Keratinocyte (primary cell): ENCODE measurements at regions not wholly inside any gene's neighbourhood (a gene's known extent, or its start where the extent isn't known, plus 50 kb on each side); places are given as distances from the start of the nearest gene placed in this dataset.

Source experiments
- DNase-seq: peaks from one replicate; pipeline ENCODE4 v3.0.0-alpha.2; 2011; ENCODE audit warnings: low read depth, missing footprints, low spot score
- FAIRE-seq: peaks from 2 replicates; lab custom pipeline; 2011; peaks lifted over from hg19 to GRCh38; lab: Jason Lieb, UNC
- H2AFZ ChIP-seq: 2 replicates; pipeline ENCODE4 v1.6.0; 2012; ENCODE audit warnings: low read length, control low read depth, inconsistent platforms; ENCODE audit not compliant: control insufficient read depth
- H3K27ac ChIP-seq: 2 replicates; pipeline ENCODE4 v1.5.1; 2011; ENCODE audit warnings: low read length; ENCODE audit not compliant: control insufficient read depth, insufficient read depth
- H3K27me3 ChIP-seq: 3 replicates; pipeline ENCODE4 v1.6.0; 2011; ENCODE audit warnings: low read length; ENCODE audit not compliant: control insufficient read depth, insufficient read depth; ENCODE audit errors: extremely low read depth
- H3K36me3 ChIP-seq, 2 experiments: 2 replicates in 1 of 2; 3 replicates in 1 of 2; pipeline ENCODE4 v1.5.1; 2011; ENCODE audit warnings: low read length in 2 of 2, mild to moderate bottlenecking in 1 of 2; ENCODE audit not compliant: control insufficient read depth in 2 of 2, insufficient read depth in 2 of 2; ENCODE audit errors: extremely low read depth in 1 of 2
- H3K4me1 ChIP-seq: 3 replicates; pipeline ENCODE4 v1.5.1; 2011; ENCODE audit warnings: low read length; ENCODE audit not compliant: control insufficient read depth, insufficient read depth; ENCODE audit errors: extremely low read depth
- H3K4me2 ChIP-seq: 3 replicates; pipeline ENCODE4 v1.6.0; 2011; ENCODE audit warnings: low read depth, low read length; ENCODE audit not compliant: control insufficient read depth, insufficient read depth; ENCODE audit errors: extremely low read depth
- H3K4me3 ChIP-seq, 3 experiments: fragments of 200-600 bp in 1 of 3; sonication (generic) in 1 of 3; 2 replicates in 2 of 3; 3 replicates in 1 of 3; pipeline ENCODE4 v1.5.1; 2011 to 2016; ENCODE audit warnings: low read length in 3 of 3, mild to moderate bottlenecking in 3 of 3, control low read depth in 2 of 3, inconsistent platforms in 1 of 3, low read depth in 1 of 3, mixed read lengths in 1 of 3, mixed run types in 1 of 3, moderate library complexity in 1 of 3; ENCODE audit not compliant: control insufficient read depth in 2 of 3, insufficient read depth in 2 of 3; ENCODE audit errors: extremely low read depth in 1 of 3
- H3K79me2 ChIP-seq: 2 replicates; pipeline ENCODE4 v1.6.0; 2012; ENCODE audit warnings: low read length; ENCODE audit not compliant: control insufficient read depth, insufficient read depth
- H3K9ac ChIP-seq: 3 replicates; pipeline ENCODE4 v1.6.0; 2011; ENCODE audit warnings: low read length; ENCODE audit not compliant: control insufficient read depth, insufficient read depth; ENCODE audit errors: extremely low read depth
- H3K9me1 ChIP-seq: 3 replicates; pipeline ENCODE4 v1.6.0; 2011; ENCODE audit warnings: low read length; ENCODE audit not compliant: control insufficient read depth, insufficient read depth; ENCODE audit errors: extremely low read depth
- H3K9me3 ChIP-seq: 2 replicates; pipeline ENCODE4 v1.5.1; 2012; ENCODE audit warnings: low read depth, low read length; ENCODE audit not compliant: control insufficient read depth
- H4K20me1 ChIP-seq: 3 replicates; pipeline ENCODE4 v1.6.0; 2011; ENCODE audit warnings: low read length; ENCODE audit not compliant: control insufficient read depth, insufficient read depth; ENCODE audit errors: extremely low read depth
- CTCF ChIP-seq, 3 experiments: IDR thresholded peaks in 1 of 3; conservative IDR thresholded peaks in 1 of 3; optimal IDR thresholded peaks in 1 of 3; 2 replicates in 2 of 3; 3 replicates in 1 of 3; pipeline versions ENCODE3 to v1.5.1; 2011; ENCODE audit warnings: low read length in 3 of 3, mild to moderate bottlenecking in 3 of 3, moderate library complexity in 2 of 3, control low read depth in 1 of 3, inconsistent platforms in 1 of 3; ENCODE audit not compliant: insufficient read depth in 2 of 3; ENCODE audit errors: extremely low read depth in 1 of 3
- EZH2 ChIP-seq: IDR thresholded peaks from one replicate; pipeline ENCODE4 v1.6.1; 2012; ENCODE audit warnings: inconsistent platforms, mild to moderate bottlenecking, low read length, moderate library complexity
- dilution Hi-C: fragments of 300-500 bp; cut with MboI; formaldehyde crosslinking; loops from one replicate; pipeline ENCODE4 v1.7.0; 2020; ENCODE audit warnings: low sequenced_read_pairs; ENCODE audit not compliant: extremely low pct_ligation_motif_present

DNA sequence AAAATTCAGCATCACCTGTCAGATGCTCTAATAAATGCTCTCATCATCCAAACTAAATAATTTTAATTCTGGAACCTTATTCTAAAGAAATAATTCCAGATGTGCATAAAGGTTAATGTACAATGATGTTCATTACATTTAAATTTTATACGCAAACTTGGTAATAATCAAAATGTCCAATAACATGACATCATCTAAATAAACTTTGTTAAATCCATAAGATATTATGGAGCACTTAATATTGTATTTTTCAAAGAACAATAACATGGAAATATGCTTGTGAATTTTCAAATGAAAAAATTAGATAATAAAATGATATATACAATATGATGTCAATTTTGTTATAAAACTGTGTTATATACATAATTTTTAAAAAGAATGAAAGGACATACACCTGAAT, 92.1 kb upstream of the ZCCHC13 start:
- H2AFZ ChIP-seq = no peak overlapping the region
- FAIRE-seq (no peak), DNase-seq (no peak)
- no peaks in the 10 kb centered on the region for H4K20me1 ChIP-seq
- H3K9me3 ChIP-seq = no peaks in the 10 kb centered on the region
- no peak overlapping the region for H3K27ac ChIP-seq
- no peaks in the 10 kb centered on the region for H3K9me1 ChIP-seq
- TF ChIP-seq EZH2 (no peak), CTCF (optimal IDR thresholded peaks at IDR 0.05 in 1 of 3, IDR thresholded peaks at IDR 0.05 in 1 of 3, conservative IDR thresholded peaks at IDR 0.05 in 1 of 3; ENCODE audit: extremely low read depth in 1 of 3, insufficient read depth in 2 of 3, low read length in 3 of 3) (no peak)
- H3K9ac ChIP-seq = no peak overlapping the region
- H3K4me1 ChIP-seq = no peaks in the 10 kb centered on the region
- H3K4me3 ChIP-seq = no peak overlapping the region
- no peaks in the 10 kb centered on the region for H3K79me2 ChIP-seq
- dilution Hi-C loops = no loop called here
- peaks cover 0 to 4% of the 10 kb centered on the region in 2 experiments for H3K36me3 ChIP-seq
- no peaks in the 10 kb centered on the region for H3K27me3 ChIP-seq
- H3K4me2 ChIP-seq = no peak overlapping the region

DNA sequence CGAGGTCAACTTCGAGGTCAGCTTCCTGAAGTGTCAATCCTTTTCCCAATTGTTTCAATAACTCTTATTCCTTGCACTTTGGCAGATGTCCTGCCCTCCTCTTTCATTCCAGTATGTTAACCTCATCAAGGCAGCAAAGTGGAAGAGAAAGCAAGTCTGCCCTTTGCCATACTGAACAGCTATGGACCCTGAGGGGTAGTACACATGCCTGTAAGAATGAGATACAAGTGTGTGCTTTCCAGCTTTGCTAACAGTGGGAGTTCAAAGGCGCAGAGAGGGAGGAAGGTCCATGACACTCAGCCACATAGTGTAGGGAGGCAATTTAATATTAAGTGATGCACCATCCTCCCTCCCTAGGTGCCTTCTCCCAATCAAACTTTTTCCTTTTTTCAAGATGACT, 96.4 kb upstream of the ZCCHC13 start:
- DNase-seq (no peak), FAIRE-seq (no peak)
- no peaks in the 10 kb centered on the region for H4K20me1 ChIP-seq
- dilution Hi-C loops = no loop called here
- no peaks in the 10 kb centered on the region for H3K4me1 ChIP-seq
- H3K4me2 ChIP-seq = no peak overlapping the region
- no peaks in the 10 kb centered on the region for H3K79me2 ChIP-seq
- H3K9me3 ChIP-seq = no peaks in the 10 kb centered on the region
- TF ChIP-seq EZH2 (no peak), CTCF (optimal IDR thresholded peaks at IDR 0.05 in 1 of 3, IDR thresholded peaks at IDR 0.05 in 1 of 3, conservative IDR thresholded peaks at IDR 0.05 in 1 of 3; ENCODE audit: extremely low read depth in 1 of 3, insufficient read depth in 2 of 3, low read length in 3 of 3) (no peak)
- H3K9ac ChIP-seq = no peak overlapping the region
- H3K4me3 ChIP-seq = no peak overlapping the region
- H3K27ac ChIP-seq = no peak overlapping the region
- H3K27me3 ChIP-seq = peaks cover 7% of the 10 kb centered on the region
- no peaks in the 10 kb centered on the region for H3K9me1 ChIP-seq
- H3K36me3 ChIP-seq = peaks cover 0 to 4% of the 10 kb centered on the region in 2 experiments
- H2AFZ ChIP-seq = no peak overlapping the region
